Neutrophil (primary cell): ENCODE measurements at regions not wholly inside any gene's neighbourhood (a gene's known extent, or its start where the extent isn't known, plus 50 kb on each side); places are given as distances from the start of the nearest gene placed in this dataset.

Experiments
- H3K27ac ChIP-seq: fragments of 200-600 bp; sonication (generic); 2 replicates; pipeline ENCODE4 v1.5.1; 2016; ENCODE audit warnings: mild to moderate bottlenecking, moderate library complexity
- H3K27me3 ChIP-seq: fragments of 200-600 bp; sonication (generic); 2 replicates; pipeline ENCODE4 v1.6.0; 2016; ENCODE audit warnings: mild to moderate bottlenecking
- H3K36me3 ChIP-seq: fragments of 200-600 bp; sonication (generic); 2 replicates; pipeline ENCODE4 v1.5.1; 2017
- H3K4me1 ChIP-seq, 2 experiments: fragments of 200-600 bp in 1 of 2; sonication (generic) in 1 of 2; 1 replicate in 1 of 2; 2 replicates in 1 of 2; pipeline versions ENCODE4 v1.5.1 to v1.6.1; 2013 to 2016; ENCODE audit warnings: low read depth in 1 of 2, low read length in 1 of 2, mild to moderate bottlenecking in 1 of 2, moderate library complexity in 1 of 2; ENCODE audit not compliant: control insufficient read depth in 1 of 2, insufficient read depth in 1 of 2
- H3K4me3 ChIP-seq, 2 experiments: fragments of 200-600 bp in 1 of 2; sonication (generic) in 1 of 2; 1 replicate in 1 of 2; 2 replicates in 1 of 2; pipeline ENCODE4 v1.5.1; 2013 to 2016; ENCODE audit warnings: low read depth in 1 of 2, low read length in 1 of 2, mild to moderate bottlenecking in 1 of 2, moderate library complexity in 1 of 2
- H3K9me3 ChIP-seq: fragments of 200-600 bp; sonication (generic); 2 replicates; pipeline ENCODE4 v1.5.1; 2016
- CTCF ChIP-seq: fragments of 200-600 bp; sonication (generic); IDR thresholded peaks from 2 replicates; pipeline ENCODE4 v1.5.1; 2016; ENCODE audit warnings: antibody characterized with exemption

GRCh38 chr22:44584256-44584902 lies 86.3 kb upstream of the RTL6 start:
- Histone ChIP-seq H3K9me3 (no peaks in the 10 kb centered on the region), H3K27me3 (peaks cover 31% of the 10 kb centered on the region), H3K27ac (no peak overlapping the region), H3K4me3 (no peak overlapping the region), H3K4me1 (no peaks in the 10 kb centered on the region), H3K36me3 (no peaks in the 10 kb centered on the region)
- no peak for TF ChIP-seq CTCF

GRCh38 chr22:44583854-44584253 lies 85.8 kb upstream of the RTL6 start:
- Histone ChIP-seq H3K9me3 (no peaks in the 10 kb centered on the region), H3K27ac (no peak overlapping the region)

GRCh38 chr22:44583061-44583760 lies 85.2 kb upstream of the RTL6 start:
- no peaks in the 10 kb centered on the region for H3K36me3 ChIP-seq
- no peak overlapping the region for H3K27ac ChIP-seq
- H3K4me1 ChIP-seq = no peaks in the 10 kb centered on the region
- no peak overlapping the region for H3K4me3 ChIP-seq
- H3K9me3 ChIP-seq = no peaks in the 10 kb centered on the region
- peaks cover 37% of the 10 kb centered on the region for H3K27me3 ChIP-seq
- no peak for TF ChIP-seq CTCF

More at GRCh38 chr22:44583854-44584253, 85.8 kb upstream of the RTL6 start:
- Histone ChIP-seq H3K4me1 (no peaks in the 10 kb centered on the region), H3K27me3 (peaks cover 34% of the 10 kb centered on the region), H3K4me3 (no peak overlapping the region), H3K36me3 (no peaks in the 10 kb centered on the region)
- TF ChIP-seq CTCF = no peak

- Histone ChIP-seq H3K9me3 (no peaks in the 10 kb centered on the region), H3K4me1 (no peaks in the 10 kb centered on the region), H3K27ac (no peak overlapping the region), H3K36me3 (no peaks in the 10 kb centered on the region), H3K4me3 (no peak overlapping the region), H3K27me3 (peaks cover 30% of the 10 kb centered on the region)
- TF ChIP-seq CTCF = no peak
Measured at GRCh38 chr22:44582016-44582415, 84.0 kb upstream of the RTL6 start.

GRCh38 chr22:44581096-44581435 lies 83.0 kb upstream of the RTL6 start:
- peaks cover 21% of the 10 kb centered on the region for H3K27me3 ChIP-seq

More at GRCh38 chr22:44581096-44581435, 83.0 kb upstream of the RTL6 start:
- H3K4me1 ChIP-seq = no peaks in the 10 kb centered on the region
- H3K36me3 ChIP-seq = no peaks in the 10 kb centered on the region
- H3K9me3 ChIP-seq = no peaks in the 10 kb centered on the region
- no peak for TF ChIP-seq CTCF
- H3K4me3 ChIP-seq = no peak overlapping the region
- H3K27ac ChIP-seq = no peak overlapping the region
